Colonic mucosa (tissue), 4 donors: ENCODE measurements at regions not wholly inside any gene's neighbourhood (a gene's known extent, or its start where the extent isn't known, plus 50 kb on each side); places are given as distances from the start of the nearest gene placed in this dataset.

ENCODE experiments used
- DNase-seq: peaks from one replicate; pipeline ENCODE4 v3.0.0-alpha.2; 2020
- H3K27ac ChIP-seq: fragments of 200-600 bp; one replicate; pipeline ENCODE4 v1.8.0; 2021
- H3K27me3 ChIP-seq: fragments of 200-600 bp; one replicate; pipeline ENCODE4 v1.8.0; 2021
- H3K36me3 ChIP-seq: fragments of 200-600 bp; one replicate; pipeline ENCODE4 v1.8.0; 2021
- H3K4me1 ChIP-seq: fragments of 200-600 bp; one replicate; pipeline ENCODE4 v1.8.0; 2021; ENCODE audit warnings: mild to moderate bottlenecking
- H3K4me3 ChIP-seq: fragments of 200-600 bp; one replicate; pipeline ENCODE4 v1.8.0; 2021
- H3K9ac ChIP-seq, 2 donors: one replicate each; pipeline ENCODE4 v1.7.0; 2013; ENCODE audit warnings: control low read depth in 2 of 2, low read depth in 2 of 2, low read length in 2 of 2
- H3K9me3 ChIP-seq: fragments of 200-600 bp; one replicate; pipeline ENCODE4 v1.8.0; 2021
- CTCF ChIP-seq: fragments of 200-600 bp; IDR thresholded peaks from one replicate; pipeline ENCODE4 v1.8.0; 2022; ENCODE audit warnings: antibody characterized with exemption, mild to moderate bottlenecking
- intact Hi-C: fragments of 100-400 bp; cut with DNase I; formaldehyde crosslinking; loops from one replicate; pipeline ENCODE4 v1.14.1; 2022
- donor health status: healthy.
- donor health status: DM: no; HTN: no; CAD: no.
- donor health status: DM: no; HTN: no; CAD: no.

GRCh38 chr11:29645373-29645772, 371.5 kb downstream of the KCNA4 start:
- H3K9ac ChIP-seq = no peak overlapping the region
- H3K4me1 ChIP-seq = no peaks in the 10 kb centered on the region
- intact Hi-C loops = no loop called here
- H3K4me3 ChIP-seq = no peak overlapping the region
- H3K27me3 ChIP-seq = no peaks in the 10 kb centered on the region
- H3K9me3 ChIP-seq = no peaks in the 10 kb centered on the region
- H3K36me3 ChIP-seq = no peaks in the 10 kb centered on the region
- H3K27ac ChIP-seq = no peak overlapping the region
- no peak for DNase-seq
- no peak for TF ChIP-seq CTCF

- intact Hi-C loops = no loop called here
These were observed 375.6 kb downstream of the KCNA4 start for GRCh38 chr11:29641201-29641600.

GRCh38 chr11:29634744-29635143, 382.1 kb downstream of the KCNA4 start:
- Histone ChIP-seq H3K9me3 (no peaks in the 10 kb centered on the region), H3K4me1 (no peaks in the 10 kb centered on the region), H3K27ac (no peak overlapping the region), H3K36me3 (no peaks in the 10 kb centered on the region), H3K4me3 (no peak overlapping the region), H3K27me3 (no peaks in the 10 kb centered on the region), H3K9ac (no peak overlapping the region)
- DNase-seq = no peak
- no peak for TF ChIP-seq CTCF
- intact Hi-C loops = no loop called here

More at GRCh38 chr11:29641201-29641600, 375.6 kb downstream of the KCNA4 start:
- DNase-seq = no peak
- Histone ChIP-seq H3K36me3 (no peaks in the 10 kb centered on the region), H3K27me3 (no peaks in the 10 kb centered on the region), H3K9me3 (no peaks in the 10 kb centered on the region), H3K4me1 (no peaks in the 10 kb centered on the region), H3K27ac (no peak overlapping the region), H3K9ac (no peak overlapping the region), H3K4me3 (no peak overlapping the region)
- TF ChIP-seq CTCF = no peak

- Histone ChIP-seq H3K27me3 (no peaks in the 10 kb centered on the region), H3K36me3 (no peaks in the 10 kb centered on the region), H3K9ac (no peak overlapping the region), H3K4me1 (no peaks in the 10 kb centered on the region), H3K27ac (no peak overlapping the region), H3K9me3 (no peaks in the 10 kb centered on the region), H3K4me3 (no peak overlapping the region)
- no peak for DNase-seq
- no peak for TF ChIP-seq CTCF
- intact Hi-C loops = no loop called here
These were observed 382.6 kb downstream of the KCNA4 start for GRCh38 chr11:29634244-29634643.

GRCh38 chr11:29629286-29629685, 387.5 kb downstream of the KCNA4 start:
- Histone ChIP-seq H3K4me3 (no peak overlapping the region), H3K36me3 (no peaks in the 10 kb centered on the region), H3K9ac (no peak overlapping the region), H3K27me3 (no peaks in the 10 kb centered on the region), H3K9me3 (no peaks in the 10 kb centered on the region), H3K27ac (no peak overlapping the region), H3K4me1 (no peaks in the 10 kb centered on the region)
- TF ChIP-seq CTCF = no peak
- intact Hi-C loops = no loop called here
- DNase-seq = no peak

- H3K9ac ChIP-seq = no peak overlapping the region
- H3K4me1 ChIP-seq = no peaks in the 10 kb centered on the region
- no peaks in the 10 kb centered on the region for H3K36me3 ChIP-seq
- H3K27me3 ChIP-seq = no peaks in the 10 kb centered on the region
- no peak for DNase-seq
- TF ChIP-seq CTCF = no peak
- no peak overlapping the region for H3K4me3 ChIP-seq
- intact Hi-C loops = no loop called here
- no peaks in the 10 kb centered on the region for H3K9me3 ChIP-seq
- no peak overlapping the region for H3K27ac ChIP-seq
These were observed 388.2 kb downstream of the KCNA4 start for GRCh38 chr11:29628609-29629008.
